ENCODE measurements at regions not wholly inside any gene's neighbourhood (a gene's known extent, or its start where the extent isn't known, plus 50 kb on each side); places are given as distances from the start of the nearest gene placed in this dataset.
"Not testable (repeated sequence)": the region's sequence is repeated elsewhere in the genome, so short reads cannot be mapped to it uniquely, and the experiment has no call there.

GRCh38 chr2:144648837-144649465 lies 129.0 kb upstream of the ZEB2 start:
- DNase-seq (ENCODE audit: low read depth in 4 of 4, low spot score in 2 of 4): no peak

- no peak for DNase-seq (ENCODE audit: low read depth in 4 of 4, low spot score in 2 of 4)
Observed at GRCh38 chr2:144645083-144645778, 125.3 kb upstream of the ZEB2 start.

- no peak for DNase-seq (ENCODE audit: low read depth in 4 of 4, low spot score in 2 of 4)
Observed at GRCh38 chr2:144644549-144644948, 124.6 kb upstream of the ZEB2 start.

GRCh38 chr2:144643537-144644336 lies 123.8 kb upstream of the ZEB2 start:
- no peak for DNase-seq (ENCODE audit: low read depth in 4 of 4, low spot score in 2 of 4)

- no peak for DNase-seq (ENCODE audit: low read depth in 4 of 4, low spot score in 2 of 4)
Observed at GRCh38 chr2:144642856-144643255, 122.9 kb upstream of the ZEB2 start.

GRCh38 chr2:144642131-144642530 lies 122.2 kb upstream of the ZEB2 start:
- DNase-seq (ENCODE audit: low read depth in 4 of 4, low spot score in 2 of 4): no peak

- DNase-seq (ENCODE audit: low read depth in 4 of 4, low spot score in 2 of 4): not testable (repeated sequence)
Observed at GRCh38 chr2:144638250-144638649, 118.3 kb upstream of the ZEB2 start.

- DNase-seq (ENCODE audit: low read depth in 4 of 4, low spot score in 2 of 4): not testable (repeated sequence)
Observed at GRCh38 chr2:144636860-144637259, 116.9 kb upstream of the ZEB2 start.

- DNase-seq (ENCODE audit: low read depth in 4 of 4, low spot score in 2 of 4): no peak
Observed at GRCh38 chr2:144632809-144633208, 112.9 kb upstream of the ZEB2 start.

- DNase-seq (ENCODE audit: low read depth in 4 of 4, low spot score in 2 of 4): no peak
Observed at GRCh38 chr2:144631636-144632035, 111.7 kb upstream of the ZEB2 start.

- DNase-seq (ENCODE audit: low read depth in 4 of 4, low spot score in 2 of 4): no peak
Observed at GRCh38 chr2:144630459-144631215, 110.7 kb upstream of the ZEB2 start.

- no peak for DNase-seq (ENCODE audit: low read depth in 4 of 4, low spot score in 2 of 4)
Observed at GRCh38 chr2:144629935-144630334, 110.0 kb upstream of the ZEB2 start.

GRCh38 chr2:144628566-144628965 lies 108.6 kb upstream of the ZEB2 start:
- no peak for DNase-seq (ENCODE audit: low read depth in 4 of 4, low spot score in 2 of 4)

- DNase-seq (ENCODE audit: low read depth in 4 of 4, low spot score in 2 of 4): no peak
Observed at GRCh38 chr2:144625626-144626025, 105.7 kb upstream of the ZEB2 start.

GRCh38 chr2:144625226-144625625 lies 105.3 kb upstream of the ZEB2 start:
- no peak for DNase-seq (ENCODE audit: low read depth in 4 of 4, low spot score in 2 of 4)

- DNase-seq (ENCODE audit: low read depth in 4 of 4, low spot score in 2 of 4): no peak
Observed at GRCh38 chr2:144624451-144624850, 104.5 kb upstream of the ZEB2 start.

GRCh38 chr2:144622373-144622772 lies 102.5 kb upstream of the ZEB2 start:
- DNase-seq (ENCODE audit: low read depth in 4 of 4, low spot score in 2 of 4): not testable (repeated sequence)

- DNase-seq (ENCODE audit: low read depth in 4 of 4, low spot score in 2 of 4): no peak
Observed at GRCh38 chr2:144621266-144621665, 101.3 kb upstream of the ZEB2 start.

GRCh38 chr2:144619760-144620159 lies 99.8 kb upstream of the ZEB2 start:
- no peak for DNase-seq (ENCODE audit: low read depth in 4 of 4, low spot score in 2 of 4)

GRCh38 chr2:144617171-144617570 lies 97.3 kb upstream of the ZEB2 start:
- DNase-seq (ENCODE audit: low read depth in 4 of 4, low spot score in 2 of 4): not testable (repeated sequence)

All from left renal cortex interstitium (tissue), 4 donors.